Naive thymus-derived CD8-positive, alpha-beta T cell (primary cell): ENCODE measurements at regions not wholly inside any gene's neighbourhood (a gene's known extent, or its start where the extent isn't known, plus 50 kb on each side); places are given as distances from the start of the nearest gene placed in this dataset.
"Not testable (repeated sequence)": the region's sequence is repeated elsewhere in the genome, so short reads cannot be mapped to it uniquely, and the experiment has no call there.

ENCODE experiments used
- ATAC-seq, 2 donors: fragments of 150-1000 bp; cut with Tn5 transposase in 1 of 2; sonication (Bioruptor Pico), chemical (Tn5 transposase) in 1 of 2; 1 replicate in 1 of 2; 2 replicates in 1 of 2; pipeline ENCODE4 v1.10.0; 2021; ENCODE audit warnings: mild to moderate bottlenecking in 2 of 2, moderate library complexity in 2 of 2
- POLR2A ChIA-PET: fragments of 350-600 bp; sonication (Branson Sonifier 250); formaldehyde crosslinking; loops from one replicate; lab custom pipeline; 2021; ENCODE audit warnings: antibody characterized with exemption; lab: Charles Lee
- DNase-seq, 10 donors: peaks; one replicate each; pipeline versions ENCODE4 v3.0.0 to v3.0.0-alpha.2; 2020 to 2022
- H3K27ac Mint-ChIP-seq, 10 donors: one replicate each; pipeline ENCODE4 v1.8.0; 2020 to 2022; ENCODE audit warnings: mild to moderate bottlenecking in 10 of 10, mixed read lengths in 10 of 10, moderate library complexity in 4 of 10, inconsistent platforms in 1 of 10
- H3K27me3 Mint-ChIP-seq, 5 donors: one replicate each; pipeline ENCODE4 v1.8.0; 2021 to 2022; ENCODE audit warnings: mixed read lengths in 5 of 5
- H3K36me3 Mint-ChIP-seq, 3 donors: one replicate each; pipeline ENCODE4 v1.8.0; 2020 to 2022; ENCODE audit warnings: mixed read lengths in 3 of 3, mild to moderate bottlenecking in 2 of 3, inconsistent platforms in 1 of 3
- H3K4me1 Mint-ChIP-seq, 4 donors: one replicate each; pipeline ENCODE4 v1.8.0; 2021 to 2022; ENCODE audit warnings: mixed read lengths in 4 of 4
- H3K4me3 Mint-ChIP-seq, 10 donors: one replicate each; pipeline ENCODE4 v1.8.0; 2020 to 2022; ENCODE audit warnings: mild to moderate bottlenecking in 10 of 10, mixed read lengths in 10 of 10, moderate library complexity in 6 of 10, inconsistent platforms in 1 of 10
- H3K9me3 Mint-ChIP-seq, 9 donors: one replicate each; pipeline ENCODE4 v1.8.0; 2020 to 2022; ENCODE audit warnings: mixed read lengths in 9 of 9, mild to moderate bottlenecking in 3 of 9, inconsistent platforms in 1 of 9, moderate library complexity in 1 of 9

DNA sequence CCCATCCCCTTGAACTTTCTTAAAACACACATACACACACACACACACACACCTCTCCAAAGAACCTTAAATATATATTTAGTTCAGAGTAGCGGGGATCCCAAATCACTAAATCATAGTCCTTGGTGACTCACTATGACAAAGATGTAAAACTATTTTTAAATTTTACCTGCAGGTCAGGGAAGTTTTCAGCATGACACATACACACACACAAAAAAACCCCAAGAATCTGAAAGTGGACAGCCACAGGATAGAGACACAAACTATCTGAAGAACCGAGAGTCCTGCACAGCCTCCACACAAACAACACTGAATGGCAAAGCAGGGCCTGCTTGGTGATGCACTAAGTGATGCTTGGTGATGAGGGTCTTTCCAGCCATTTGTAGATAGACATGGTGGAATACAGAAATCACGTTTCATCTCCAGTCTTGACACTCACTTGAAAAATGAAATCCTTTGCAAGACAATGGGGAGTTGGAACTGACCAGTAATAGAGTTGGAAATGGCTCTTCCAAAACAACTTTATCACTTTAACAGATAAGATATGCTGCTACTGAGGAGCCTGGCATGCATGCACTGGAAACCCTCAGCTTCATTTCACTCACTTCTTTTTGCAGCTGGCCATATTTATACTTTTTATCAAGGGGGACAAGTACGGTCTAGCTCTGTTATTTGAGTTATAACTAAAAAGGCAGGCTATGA lies 307.3 kb downstream of the RAPGEF2 start:
- POLR2A ChIA-PET: no interaction called here

GRCh38 chr4:159410891-159411290 lies 308.0 kb downstream of the RAPGEF2 start:
- DNase-seq (no peak), ATAC-seq (no peak)
- H3K4me1 Mint-ChIP-seq: no peaks in the 10 kb centered on the region
- H3K4me3 Mint-ChIP-seq: no peak overlapping the region
- no peak overlapping the region for H3K27ac Mint-ChIP-seq
- no peaks in the 10 kb centered on the region for H3K36me3 Mint-ChIP-seq
- POLR2A ChIA-PET: no interaction called here
- peaks cover 0 to 4% (median 0%) of the 10 kb centered on the region in 9 donors for H3K9me3 Mint-ChIP-seq
- peaks cover 0 to 19% (median 5%) of the 10 kb centered on the region in 5 donors for H3K27me3 Mint-ChIP-seq

More for the DNA sequence above, 307.3 kb downstream of the RAPGEF2 start:
- Mint-ChIP-seq H3K4me3 (no peak overlapping the region), H3K36me3 (no peaks in the 10 kb centered on the region), H3K9me3 (peaks cover 0 to 4% (median 0%) of the 10 kb centered on the region in 9 donors), H3K27ac (no peak overlapping the region), H3K4me1 (no peaks in the 10 kb centered on the region), H3K27me3 (peaks cover 0 to 19% (median 5%) of the 10 kb centered on the region in 5 donors)
- no peak for ATAC-seq
- no peak for DNase-seq

GRCh38 chr4:159413306-159413943 lies 310.5 kb downstream of the RAPGEF2 start:
- no peaks in the 10 kb centered on the region for H3K4me1 Mint-ChIP-seq
- ATAC-seq (no peak), DNase-seq (no peak)
- H3K9me3 Mint-ChIP-seq: peaks cover 0 to 10% (median 3%) of the 10 kb centered on the region in 9 donors
- no peak overlapping the region for H3K4me3 Mint-ChIP-seq
- POLR2A ChIA-PET: no interaction called here
- peaks cover 0 to 19% (median 6%) of the 10 kb centered on the region in 5 donors for H3K27me3 Mint-ChIP-seq
- no peaks in the 10 kb centered on the region for H3K36me3 Mint-ChIP-seq
- no peak overlapping the region for H3K27ac Mint-ChIP-seq

DNA sequence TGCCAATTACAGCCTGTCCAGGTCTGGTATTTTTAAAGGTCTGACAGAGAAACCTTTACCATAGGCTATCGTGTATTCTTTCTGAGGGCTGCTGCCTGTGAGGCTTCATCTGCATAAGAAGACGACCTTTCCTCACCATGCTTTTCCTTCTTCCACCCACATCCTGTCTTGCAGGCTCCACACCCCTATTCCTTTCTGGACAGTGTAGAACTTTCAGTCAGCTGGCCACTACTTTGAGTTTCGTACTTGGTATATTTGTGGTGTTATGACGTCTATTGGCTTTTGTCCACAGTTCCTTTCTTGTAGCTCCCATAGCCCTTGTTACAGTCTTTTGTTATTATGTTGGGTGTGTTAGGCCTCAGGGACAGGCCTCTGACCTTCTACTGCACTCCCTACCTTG lies 311.4 kb downstream of the RAPGEF2 start:
- no peak overlapping the region for H3K27ac Mint-ChIP-seq
- H3K27me3 Mint-ChIP-seq: peaks cover 0 to 19% (median 6%) of the 10 kb centered on the region in 5 donors
- H3K4me3 Mint-ChIP-seq: no peak overlapping the region
- peaks cover 0 to 10% (median 3%) of the 10 kb centered on the region in 9 donors for H3K9me3 Mint-ChIP-seq
- no peaks in the 10 kb centered on the region for H3K4me1 Mint-ChIP-seq
- no peaks in the 10 kb centered on the region for H3K36me3 Mint-ChIP-seq
- ATAC-seq (no peak), DNase-seq (no peak)
- POLR2A ChIA-PET: no interaction called here

DNA sequence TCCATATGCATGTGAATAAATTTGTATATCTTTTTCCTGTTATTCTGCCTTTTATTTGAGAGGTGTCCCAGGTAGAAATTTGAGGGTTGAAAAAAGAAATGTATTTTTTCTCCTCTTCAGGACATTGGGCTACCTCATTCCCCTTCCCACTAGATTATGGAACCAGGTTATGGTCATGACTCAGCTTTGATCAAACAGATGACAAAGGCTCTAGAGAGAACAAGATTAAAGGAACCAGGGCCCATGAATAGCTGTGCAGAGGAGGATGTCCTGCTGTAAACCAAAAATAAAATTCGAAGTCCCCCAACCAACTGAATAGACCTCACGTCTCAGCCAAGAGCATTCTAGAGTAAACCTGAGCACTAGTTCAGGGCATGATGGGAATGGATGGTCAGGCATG lies 313.2 kb downstream of the RAPGEF2 start:
- POLR2A ChIA-PET: no interaction called here
- H3K4me3 Mint-ChIP-seq: no peak overlapping the region
- peaks cover 0 to 19% (median 5%) of the 10 kb centered on the region in 5 donors for H3K27me3 Mint-ChIP-seq
- no peaks in the 10 kb centered on the region for H3K4me1 Mint-ChIP-seq
- H3K27ac Mint-ChIP-seq: no peak overlapping the region
- H3K9me3 Mint-ChIP-seq: peaks cover 0 to 10% (median 4%) of the 10 kb centered on the region in 9 donors
- ATAC-seq (no peak), DNase-seq (no peak)
- no peaks in the 10 kb centered on the region for H3K36me3 Mint-ChIP-seq

GRCh38 chr4:159416996-159417395 lies 314.1 kb downstream of the RAPGEF2 start:
- Mint-ChIP-seq H3K4me3 (no peak overlapping the region), H3K4me1 (no peaks in the 10 kb centered on the region), H3K9me3 (peaks cover 0 to 10% (median 4%) of the 10 kb centered on the region in 9 donors), H3K27ac (no peak overlapping the region), H3K36me3 (no peaks in the 10 kb centered on the region), H3K27me3 (peaks cover 0 to 19% (median 3%) of the 10 kb centered on the region in 5 donors)
- POLR2A ChIA-PET: no interaction called here
- ATAC-seq (no peak), DNase-seq (no peak)

DNA sequence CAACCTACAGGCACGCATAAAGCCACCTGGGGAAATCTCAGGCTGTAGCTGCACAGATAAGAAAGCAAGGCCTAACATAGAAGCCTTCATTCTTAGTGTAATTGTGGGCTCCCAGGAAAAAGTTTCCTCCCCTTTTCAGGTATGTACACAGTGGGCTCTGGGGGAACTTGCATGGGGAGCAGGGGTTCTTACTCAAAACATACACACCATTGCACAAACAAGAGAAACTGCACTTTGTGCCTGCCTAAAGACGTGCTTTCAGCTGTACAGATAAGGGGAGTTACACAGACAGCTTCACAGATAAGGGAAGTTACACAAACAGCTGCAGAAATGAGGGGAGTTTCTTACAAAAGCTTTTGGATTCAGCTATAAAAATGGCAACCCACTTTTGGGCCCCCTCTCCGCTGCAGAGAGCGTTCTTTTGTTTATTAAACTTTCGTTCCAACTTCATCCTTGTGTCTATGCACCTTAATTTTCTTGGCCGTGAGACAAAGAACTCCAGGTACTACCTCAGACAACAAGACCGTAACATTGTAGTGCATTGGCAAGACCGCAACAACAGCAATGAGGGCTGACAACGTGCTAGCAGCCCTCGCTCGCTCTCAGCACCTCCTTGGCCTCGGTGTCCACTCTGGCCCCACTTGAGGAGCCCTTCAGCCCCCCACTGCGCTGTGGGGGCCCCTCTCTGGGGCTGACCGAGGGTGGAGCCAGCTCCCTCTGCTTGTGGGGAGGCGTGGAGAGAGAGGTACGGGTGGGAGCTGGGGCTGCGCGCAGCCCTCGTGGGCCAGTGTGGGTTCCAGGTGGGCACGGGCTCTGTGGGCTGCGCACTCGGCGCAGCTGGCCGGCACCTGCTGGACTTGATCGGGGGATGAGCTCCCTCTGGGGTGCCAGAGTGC lies 317.5 kb downstream of the RAPGEF2 start:
- H3K4me3 Mint-ChIP-seq: no peak overlapping the region
- no peaks in the 10 kb centered on the region for H3K4me1 Mint-ChIP-seq
- H3K9me3 Mint-ChIP-seq: peaks cover 0 to 10% (median 2%) of the 10 kb centered on the region in 9 donors
- DNase-seq (no peak), ATAC-seq (no peak)
- H3K27ac Mint-ChIP-seq: no peak overlapping the region
- no peaks in the 10 kb centered on the region for H3K36me3 Mint-ChIP-seq
- POLR2A ChIA-PET: no interaction called here
- H3K27me3 Mint-ChIP-seq: peaks cover 0 to 3% (median 0%) of the 10 kb centered on the region in 5 donors

GRCh38 chr4:159421058-159421419 lies 318.2 kb downstream of the RAPGEF2 start:
- ATAC-seq, H3K9me3 Mint-ChIP-seq, POLR2A ChIA-PET, H3K4me3 Mint-ChIP-seq, DNase-seq, H3K27me3 Mint-ChIP-seq, H3K4me1 Mint-ChIP-seq, H3K27ac Mint-ChIP-seq, H3K36me3 Mint-ChIP-seq: not testable (repeated sequence)

GRCh38 chr4:159422019-159422418 lies 319.1 kb downstream of the RAPGEF2 start:
- no peak for ATAC-seq
- H3K27ac Mint-ChIP-seq: no peak overlapping the region

DNA sequence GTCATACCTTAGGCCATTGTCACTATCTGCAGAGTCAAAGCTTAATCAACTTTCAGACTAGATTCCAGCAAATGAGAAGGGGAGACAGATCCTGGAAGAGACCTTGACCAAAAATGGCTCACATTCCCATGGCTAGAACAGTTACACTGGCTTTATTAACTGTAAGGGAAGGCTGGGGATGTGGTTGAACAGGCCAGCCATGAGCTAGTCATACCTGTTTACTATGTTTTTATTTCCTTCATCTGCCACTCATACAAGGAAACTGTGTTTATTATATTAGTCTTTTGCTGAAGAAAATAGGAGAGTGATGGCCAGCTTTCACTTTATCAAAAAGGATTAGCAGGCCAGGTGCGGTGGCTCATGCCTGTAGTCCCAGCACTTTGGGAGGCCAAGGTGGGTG lies 319.7 kb downstream of the RAPGEF2 start:
- Mint-ChIP-seq H3K27ac (no peak overlapping the region), H3K4me1 (no peaks in the 10 kb centered on the region), H3K36me3 (no peaks in the 10 kb centered on the region), H3K9me3 (peaks cover 0 to 5% (median 0%) of the 10 kb centered on the region in 9 donors), H3K4me3 (no peak overlapping the region), H3K27me3 (peaks cover 0 to 3% (median 0%) of the 10 kb centered on the region in 5 donors)
- DNase-seq (no peak), ATAC-seq (no peak)
- POLR2A ChIA-PET: no interaction called here

More at GRCh38 chr4:159422019-159422418, 319.1 kb downstream of the RAPGEF2 start:
- Mint-ChIP-seq H3K4me3 (no peak overlapping the region), H3K36me3 (no peaks in the 10 kb centered on the region), H3K4me1 (no peaks in the 10 kb centered on the region), H3K9me3 (peaks cover 0 to 9% (median 2%) of the 10 kb centered on the region in 9 donors), H3K27me3 (peaks cover 0 to 3% (median 0%) of the 10 kb centered on the region in 5 donors)
- POLR2A ChIA-PET: no interaction called here
- no peak for DNase-seq

GRCh38 chr4:159425737-159426305 lies 322.9 kb downstream of the RAPGEF2 start:
- no peak for ATAC-seq
- POLR2A ChIA-PET: no interaction called here

DNA sequence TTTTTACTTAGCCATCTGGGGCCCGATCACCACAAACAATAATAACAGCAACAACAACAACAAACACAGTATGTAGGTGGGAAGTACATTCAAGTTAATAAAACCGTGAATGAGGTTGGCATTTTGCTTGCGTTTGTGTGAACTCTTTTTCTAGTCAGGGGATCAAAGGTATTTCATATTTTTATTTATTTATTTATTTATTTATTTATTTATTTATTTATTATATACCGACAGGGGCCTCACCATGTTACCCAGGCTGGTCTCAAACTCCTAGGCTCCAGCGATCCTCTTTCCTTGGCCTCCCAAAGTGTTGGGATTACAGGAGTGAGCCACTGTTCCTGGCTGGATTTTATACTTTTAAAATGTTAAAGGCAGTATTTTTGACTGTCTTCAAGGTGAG lies 325.4 kb downstream of the RAPGEF2 start:
- DNase-seq: no peak
- peaks cover 2 to 25% (median 4%) of the 10 kb centered on the region in 5 donors for H3K27me3 Mint-ChIP-seq
- POLR2A ChIA-PET: no interaction called here
- H3K9me3 Mint-ChIP-seq: no peaks in the 10 kb centered on the region
- H3K27ac Mint-ChIP-seq: no peak overlapping the region
- ATAC-seq: no peak
- no peaks in the 10 kb centered on the region for H3K36me3 Mint-ChIP-seq
- no peak overlapping the region for H3K4me3 Mint-ChIP-seq
- peaks cover 0 to 3% (median 1%) of the 10 kb centered on the region in 4 donors for H3K4me1 Mint-ChIP-seq

More at GRCh38 chr4:159425737-159426305, 322.9 kb downstream of the RAPGEF2 start:
- H3K27me3 Mint-ChIP-seq: peaks cover 0 to 1% (median 0%) of the 10 kb centered on the region in 5 donors
- DNase-seq: no peak
- H3K27ac Mint-ChIP-seq: no peak overlapping the region
- no peaks in the 10 kb centered on the region for H3K36me3 Mint-ChIP-seq
- H3K9me3 Mint-ChIP-seq: no peaks in the 10 kb centered on the region
- H3K4me1 Mint-ChIP-seq: peaks cover 0 to 3% (median 1%) of the 10 kb centered on the region in 4 donors
- H3K4me3 Mint-ChIP-seq: no peak overlapping the region
